ENCODE measurements at regions not wholly inside any gene's neighbourhood (a gene's known extent, or its start where the extent isn't known, plus 50 kb on each side); places are given as distances from the start of the nearest gene placed in this dataset.
"Not testable (repeated sequence)": the region's sequence is repeated elsewhere in the genome, so short reads cannot be mapped to it uniquely, and the experiment has no call there.

DNA sequence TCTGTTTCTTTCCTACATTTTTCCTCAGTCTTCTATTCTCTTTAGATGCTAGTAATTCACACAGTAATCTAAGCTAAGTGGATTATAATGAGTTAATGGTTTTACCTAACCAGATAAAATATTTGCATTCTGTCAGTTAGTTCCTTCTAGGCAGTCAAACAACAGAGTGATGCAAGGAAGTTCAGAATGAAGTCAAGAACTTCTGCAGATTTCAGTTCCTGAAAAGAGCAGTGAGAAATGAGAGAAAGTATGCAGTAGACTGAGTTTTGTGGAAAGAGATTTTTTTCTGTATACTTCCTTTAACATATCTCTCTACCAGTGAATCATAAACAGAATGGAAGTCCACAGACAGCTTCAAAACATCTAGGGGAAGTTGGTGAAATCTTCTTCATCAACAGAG, 774.0 kb upstream of the POU3F4 start:
- H3K4me1 ChIP-seq (ENCODE audit: control insufficient read depth, extremely low read depth, insufficient read depth, low read length) = no peaks in the 10 kb centered on the region
- TF ChIP-seq, protein P1, sequence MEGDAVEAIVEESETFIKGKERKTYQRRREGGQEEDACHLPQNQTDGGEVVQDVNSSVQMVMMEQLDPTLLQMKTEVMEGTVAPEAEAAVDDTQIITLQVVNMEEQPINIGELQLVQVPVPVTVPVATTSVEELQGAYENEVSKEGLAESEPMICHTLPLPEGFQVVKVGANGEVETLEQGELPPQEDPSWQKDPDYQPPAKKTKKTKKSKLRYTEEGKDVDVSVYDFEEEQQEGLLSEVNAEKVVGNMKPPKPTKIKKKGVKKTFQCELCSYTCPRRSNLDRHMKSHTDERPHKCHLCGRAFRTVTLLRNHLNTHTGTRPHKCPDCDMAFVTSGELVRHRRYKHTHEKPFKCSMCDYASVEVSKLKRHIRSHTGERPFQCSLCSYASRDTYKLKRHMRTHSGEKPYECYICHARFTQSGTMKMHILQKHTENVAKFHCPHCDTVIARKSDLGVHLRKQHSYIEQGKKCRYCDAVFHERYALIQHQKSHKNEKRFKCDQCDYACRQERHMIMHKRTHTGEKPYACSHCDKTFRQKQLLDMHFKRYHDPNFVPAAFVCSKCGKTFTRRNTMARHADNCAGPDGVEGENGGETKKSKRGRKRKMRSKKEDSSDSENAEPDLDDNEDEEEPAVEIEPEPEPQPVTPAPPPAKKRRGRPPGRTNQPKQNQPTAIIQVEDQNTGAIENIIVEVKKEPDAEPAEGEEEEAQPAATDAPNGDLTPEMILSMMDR (conservative IDR thresholded peaks at IDR 0.05 in 1 of 2, IDR thresholded peaks at IDR 0.05 in 1 of 2; ENCODE audit: low read depth in 1 of 2, low read length in 2 of 2) = no peak
- no peak for TF ChIP-seq EZH2 (IDR thresholded peaks at IDR 0.05; ENCODE audit: low read length, missing control alignments)
- DNase-seq (ENCODE audit: low read depth in 2 of 2) = no peak
- no peaks in the 10 kb centered on the region for H3K9me3 ChIP-seq (ENCODE audit: control insufficient read depth, insufficient read depth, low read depth, low read length)
- no peak overlapping the region for H2AFZ ChIP-seq (ENCODE audit: low read length)
- no peak overlapping the region for H3K27ac ChIP-seq (ENCODE audit: insufficient read depth, low read length)
- no peak overlapping the region for H3K9ac ChIP-seq (ENCODE audit: insufficient read depth, low read length)
- no peak overlapping the region for H3K4me2 ChIP-seq (ENCODE audit: extremely low read depth, insufficient read depth, low read length)
- H3K79me2 ChIP-seq (ENCODE audit: control insufficient read depth, insufficient read depth, low read length) = no peaks in the 10 kb centered on the region
- H3K27me3 ChIP-seq (ENCODE audit: control insufficient read depth, insufficient read depth, low read length) = no peaks in the 10 kb centered on the region
- H3K4me3 ChIP-seq (replicated peaks in 1 of 4; ENCODE audit: control extremely low read depth in 1 of 4, insufficient read depth in 1 of 4, low read depth in 3 of 4, low read length in 4 of 4) = no peak overlapping the region
- no peaks in the 10 kb centered on the region for H4K20me1 ChIP-seq (ENCODE audit: control insufficient read depth, extremely low read depth, insufficient read depth, low read length)
- H3K36me3 ChIP-seq (ENCODE audit: control insufficient read depth, insufficient read depth, low read length) = no peaks in the 10 kb centered on the region

GRCh38 chrX:82738313-82738712, 769.8 kb upstream of the POU3F4 start:
- not testable (repeated sequence) for H3K79me2 ChIP-seq (ENCODE audit: control insufficient read depth, insufficient read depth, low read length); H4K20me1 ChIP-seq (ENCODE audit: control insufficient read depth, extremely low read depth, insufficient read depth, low read length); H3K9me3 ChIP-seq (ENCODE audit: control insufficient read depth, insufficient read depth, low read depth, low read length); H3K36me3 ChIP-seq (ENCODE audit: control insufficient read depth, insufficient read depth, low read length); H3K4me2 ChIP-seq (ENCODE audit: extremely low read depth, insufficient read depth, low read length); H3K4me1 ChIP-seq (ENCODE audit: control insufficient read depth, extremely low read depth, insufficient read depth, low read length); H3K4me3 ChIP-seq (replicated peaks in 1 of 4; ENCODE audit: control extremely low read depth in 1 of 4, insufficient read depth in 1 of 4, low read depth in 3 of 4, low read length in 4 of 4); H2AFZ ChIP-seq (ENCODE audit: low read length); H3K9ac ChIP-seq (ENCODE audit: insufficient read depth, low read length); H3K27me3 ChIP-seq (ENCODE audit: control insufficient read depth, insufficient read depth, low read length); H3K27ac ChIP-seq (ENCODE audit: insufficient read depth, low read length); DNase-seq (ENCODE audit: low read depth in 2 of 2)

- Histone ChIP-seq H3K9me3 (ENCODE audit: control insufficient read depth, insufficient read depth, low read depth, low read length) (no peaks in the 10 kb centered on the region), H3K27ac (ENCODE audit: insufficient read depth, low read length) (no peak overlapping the region), H3K36me3 (ENCODE audit: control insufficient read depth, insufficient read depth, low read length) (no peaks in the 10 kb centered on the region), H3K4me3 (replicated peaks in 1 of 4; ENCODE audit: control extremely low read depth in 1 of 4, insufficient read depth in 1 of 4, low read depth in 3 of 4, low read length in 4 of 4) (no peak overlapping the region), H3K4me1 (ENCODE audit: control insufficient read depth, extremely low read depth, insufficient read depth, low read length) (no peaks in the 10 kb centered on the region), H3K4me2 (ENCODE audit: extremely low read depth, insufficient read depth, low read length) (no peak overlapping the region), H4K20me1 (ENCODE audit: control insufficient read depth, extremely low read depth, insufficient read depth, low read length) (no peaks in the 10 kb centered on the region), H3K9ac (ENCODE audit: insufficient read depth, low read length) (no peak overlapping the region), H3K79me2 (ENCODE audit: control insufficient read depth, insufficient read depth, low read length) (no peaks in the 10 kb centered on the region), H2AFZ (ENCODE audit: low read length) (no peak overlapping the region), H3K27me3 (ENCODE audit: control insufficient read depth, insufficient read depth, low read length) (no peaks in the 10 kb centered on the region)
- no peak for DNase-seq (ENCODE audit: low read depth in 2 of 2)
- TF ChIP-seq, protein P1 (conservative IDR thresholded peaks at IDR 0.05 in 1 of 2, IDR thresholded peaks at IDR 0.05 in 1 of 2; ENCODE audit: low read depth in 1 of 2, low read length in 2 of 2) = no peak
- no peak for TF ChIP-seq EZH2 (IDR thresholded peaks at IDR 0.05; ENCODE audit: low read length, missing control alignments)
Measured at GRCh38 chrX:82742351-82742750, 765.7 kb upstream of the POU3F4 start.

- not testable (repeated sequence) for H2AFZ ChIP-seq (ENCODE audit: low read length); H3K36me3 ChIP-seq (ENCODE audit: control insufficient read depth, insufficient read depth, low read length); H4K20me1 ChIP-seq (ENCODE audit: control insufficient read depth, extremely low read depth, insufficient read depth, low read length); H3K27ac ChIP-seq (ENCODE audit: insufficient read depth, low read length); H3K9me3 ChIP-seq (ENCODE audit: control insufficient read depth, insufficient read depth, low read depth, low read length); H3K27me3 ChIP-seq (ENCODE audit: control insufficient read depth, insufficient read depth, low read length); H3K9ac ChIP-seq (ENCODE audit: insufficient read depth, low read length); H3K4me3 ChIP-seq (replicated peaks in 1 of 4; ENCODE audit: control extremely low read depth in 1 of 4, insufficient read depth in 1 of 4, low read depth in 3 of 4, low read length in 4 of 4); DNase-seq (ENCODE audit: low read depth in 2 of 2); H3K79me2 ChIP-seq (ENCODE audit: control insufficient read depth, insufficient read depth, low read length); H3K4me1 ChIP-seq (ENCODE audit: control insufficient read depth, extremely low read depth, insufficient read depth, low read length); H3K4me2 ChIP-seq (ENCODE audit: extremely low read depth, insufficient read depth, low read length)
Measured at GRCh38 chrX:82745725-82746124, 762.4 kb upstream of the POU3F4 start.

Measured in fibroblast of lung (primary cell).